WI38 (cell line): ENCODE measurements at regions not wholly inside any gene's neighbourhood (a gene's known extent, or its start where the extent isn't known, plus 50 kb on each side); places are given as distances from the start of the nearest gene placed in this dataset.

ENCODE experiments used
- H3K4me3 ChIP-seq: 2 replicates; pipeline ENCODE4 v1.5.1; 2011; ENCODE audit warnings: low read depth, mild to moderate bottlenecking, control low read depth, low read length
- TF ChIP-seq, protein P1 (sequence below): IDR thresholded peaks from 2 replicates; pipeline ENCODE4 v1.5.1; 2012; ENCODE audit warnings: low read depth, mild to moderate bottlenecking, control low read depth, low read length

DNA sequence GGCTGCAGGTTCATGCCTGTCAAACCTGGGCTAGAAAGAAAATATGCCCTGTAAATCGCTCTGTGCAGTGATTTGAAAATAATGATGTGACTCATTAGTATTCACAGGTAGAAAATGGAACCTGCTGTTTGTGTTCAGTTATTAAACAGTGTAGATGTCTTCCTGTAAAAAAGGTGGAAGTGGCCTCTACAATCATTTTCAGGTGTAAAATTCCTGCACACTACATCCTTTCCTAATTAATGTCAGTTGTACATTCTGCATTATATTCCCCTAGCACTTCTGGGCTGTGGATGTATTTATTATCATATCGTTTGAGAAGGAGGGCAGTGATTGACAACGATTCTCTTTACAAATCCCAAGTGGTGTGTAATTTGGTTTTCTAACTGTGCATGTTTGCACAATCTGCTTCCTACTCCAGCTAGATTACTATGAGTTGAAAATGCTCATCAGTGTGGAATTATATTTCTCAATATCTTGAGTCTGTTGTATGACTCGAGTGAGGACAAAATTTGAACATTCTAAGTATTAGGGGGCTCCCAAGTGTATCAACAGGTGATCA, 454.0 kb upstream of the DDI1 start:
- H3K4me3 ChIP-seq, result no peak overlapping the region
- TF ChIP-seq, protein P1, sequence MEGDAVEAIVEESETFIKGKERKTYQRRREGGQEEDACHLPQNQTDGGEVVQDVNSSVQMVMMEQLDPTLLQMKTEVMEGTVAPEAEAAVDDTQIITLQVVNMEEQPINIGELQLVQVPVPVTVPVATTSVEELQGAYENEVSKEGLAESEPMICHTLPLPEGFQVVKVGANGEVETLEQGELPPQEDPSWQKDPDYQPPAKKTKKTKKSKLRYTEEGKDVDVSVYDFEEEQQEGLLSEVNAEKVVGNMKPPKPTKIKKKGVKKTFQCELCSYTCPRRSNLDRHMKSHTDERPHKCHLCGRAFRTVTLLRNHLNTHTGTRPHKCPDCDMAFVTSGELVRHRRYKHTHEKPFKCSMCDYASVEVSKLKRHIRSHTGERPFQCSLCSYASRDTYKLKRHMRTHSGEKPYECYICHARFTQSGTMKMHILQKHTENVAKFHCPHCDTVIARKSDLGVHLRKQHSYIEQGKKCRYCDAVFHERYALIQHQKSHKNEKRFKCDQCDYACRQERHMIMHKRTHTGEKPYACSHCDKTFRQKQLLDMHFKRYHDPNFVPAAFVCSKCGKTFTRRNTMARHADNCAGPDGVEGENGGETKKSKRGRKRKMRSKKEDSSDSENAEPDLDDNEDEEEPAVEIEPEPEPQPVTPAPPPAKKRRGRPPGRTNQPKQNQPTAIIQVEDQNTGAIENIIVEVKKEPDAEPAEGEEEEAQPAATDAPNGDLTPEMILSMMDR, result no peak

DNA sequence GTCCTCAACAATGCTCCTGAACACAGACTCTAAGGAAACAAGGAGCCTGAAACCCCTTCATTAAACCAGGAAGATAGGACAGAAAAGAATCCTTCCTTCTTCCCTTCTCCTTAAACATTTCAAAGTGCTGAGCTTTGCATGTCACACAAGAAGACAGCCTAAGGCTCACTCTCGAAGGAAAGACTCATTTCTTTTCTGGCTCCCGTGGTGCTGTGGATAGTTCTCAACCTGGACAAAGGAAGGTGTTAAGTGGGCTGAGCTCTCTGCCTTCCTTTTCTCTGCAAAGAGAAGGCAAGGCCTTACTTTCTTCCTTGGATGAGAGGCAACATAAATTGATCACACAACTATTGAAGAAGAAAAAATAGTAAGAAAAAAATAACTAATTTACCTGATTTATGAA, 452.4 kb upstream of the DDI1 start:
- no peak overlapping the region for H3K4me3 ChIP-seq
- TF ChIP-seq, protein P1, result no peak

DNA sequence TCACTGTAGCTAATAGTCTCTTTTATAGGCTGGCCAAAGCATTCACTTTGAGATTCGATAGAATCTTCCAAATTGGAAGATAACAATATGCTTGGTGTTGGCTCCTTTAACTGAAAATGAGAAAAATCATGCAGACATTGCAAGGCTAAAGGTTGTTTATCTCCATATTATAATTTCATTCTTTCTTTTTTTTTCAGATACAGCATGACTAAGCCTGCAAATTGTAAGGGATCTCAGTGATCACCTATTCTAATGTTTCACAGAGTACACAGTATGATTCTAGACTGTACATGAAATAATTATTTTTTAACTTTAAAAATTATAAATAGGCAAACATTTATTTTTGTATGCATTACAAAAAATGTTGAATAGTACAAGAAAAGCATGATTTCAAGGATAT, 451.7 kb upstream of the DDI1 start:
- no peak overlapping the region for H3K4me3 ChIP-seq
- TF ChIP-seq, protein P1, result no peak

DNA sequence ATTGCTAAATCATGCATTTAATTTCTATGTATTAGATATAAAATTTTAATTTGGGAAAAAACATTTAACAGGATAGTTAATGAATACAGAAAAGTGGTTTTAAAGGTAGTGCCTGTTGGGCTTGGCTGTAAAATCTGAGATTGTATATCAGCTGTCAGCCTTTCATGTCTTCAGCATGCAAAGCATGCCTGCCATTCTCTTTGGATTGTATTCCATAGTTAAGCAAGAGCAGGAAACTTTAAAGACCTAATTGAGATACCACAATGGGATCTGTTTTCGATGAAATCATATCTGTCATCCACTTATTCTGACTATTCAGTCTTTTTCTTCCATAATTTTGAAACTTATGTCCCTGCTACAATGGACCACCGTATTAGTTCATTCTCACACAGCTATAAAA, 451.0 kb upstream of the DDI1 start:
- no peak overlapping the region for H3K4me3 ChIP-seq
- TF ChIP-seq, protein P1, result no peak

DNA sequence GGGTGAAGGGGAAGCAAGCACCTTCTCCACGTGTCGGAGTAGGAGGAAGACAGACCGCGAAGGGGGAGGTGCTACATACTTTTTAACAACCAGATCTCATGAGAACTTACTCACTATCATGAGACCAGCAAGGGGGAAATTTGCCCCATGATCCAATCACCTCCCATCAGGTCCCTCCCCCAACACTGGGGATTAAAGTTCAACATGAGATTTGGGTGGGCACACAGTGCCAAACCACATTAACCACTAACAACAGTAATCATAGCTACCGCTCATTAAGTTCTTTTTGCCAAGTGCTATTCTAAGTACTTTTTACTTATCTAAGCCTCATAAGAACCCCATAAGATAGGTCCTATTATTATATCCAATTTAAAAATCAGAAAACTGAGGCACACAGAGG, 450.5 kb upstream of the DDI1 start:
- TF ChIP-seq, protein P1, result no peak
- no peak overlapping the region for H3K4me3 ChIP-seq

DNA sequence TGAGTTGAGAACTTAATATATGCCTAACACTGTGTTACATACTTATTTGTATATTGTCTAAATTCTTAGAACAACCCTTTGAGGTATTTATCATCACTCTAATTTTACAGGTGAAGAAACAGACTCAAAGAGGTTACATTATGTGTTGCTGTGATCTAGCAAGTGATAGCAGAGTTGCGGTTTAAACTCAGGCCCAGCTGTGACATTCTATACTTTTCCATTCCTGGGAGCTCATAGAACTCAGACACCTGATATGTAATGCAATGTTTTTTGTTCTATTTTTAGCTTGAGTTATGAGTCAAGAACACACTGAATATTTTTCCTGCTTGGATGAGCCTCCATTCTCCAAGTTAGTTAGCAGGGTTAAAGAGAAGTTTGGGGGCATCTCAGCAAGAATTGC, 449.7 kb upstream of the DDI1 start:
- TF ChIP-seq, protein P1, result no peak
- H3K4me3 ChIP-seq, result no peak overlapping the region

DNA sequence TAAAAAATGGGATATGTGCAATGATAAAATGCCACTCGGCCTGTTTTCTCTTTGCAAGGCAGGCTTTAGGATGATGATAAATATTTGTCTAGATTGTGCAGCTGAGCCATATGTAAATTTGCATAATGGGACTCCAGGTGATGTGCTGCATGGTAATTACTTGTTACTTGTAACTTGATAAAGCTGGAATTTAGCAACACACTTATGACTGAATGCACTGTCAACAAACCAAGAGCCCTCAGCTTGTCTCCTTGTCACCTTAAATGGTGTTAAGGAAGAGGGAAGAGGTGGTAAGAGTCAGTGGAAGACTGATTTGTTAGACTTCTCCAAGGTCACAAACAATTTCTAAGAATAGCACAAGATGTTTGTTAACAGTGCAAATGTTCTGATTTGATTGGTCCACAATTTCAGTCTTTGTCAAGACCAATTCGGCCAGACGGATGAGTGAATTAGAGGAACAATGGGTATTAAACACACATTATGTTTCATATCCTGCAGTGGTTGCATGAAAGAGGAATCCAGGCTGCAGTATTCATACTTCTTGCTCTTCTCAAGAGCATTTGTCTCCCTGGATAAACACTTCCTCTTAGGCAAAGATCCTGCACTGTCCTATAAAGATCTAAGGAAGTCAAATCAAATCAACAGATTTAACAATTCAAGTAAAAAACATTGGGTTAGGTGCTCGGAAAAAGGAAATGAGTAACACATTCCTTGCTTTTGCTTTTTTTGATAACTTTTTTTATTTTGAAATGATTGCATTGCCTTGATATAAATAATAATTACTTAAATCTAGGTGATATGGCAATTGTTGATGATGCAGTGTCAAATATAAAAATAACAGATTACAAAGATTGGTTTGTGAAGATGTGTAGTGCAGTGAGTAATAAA, 448.3 kb upstream of the DDI1 start:
- no peak overlapping the region for H3K4me3 ChIP-seq
- TF ChIP-seq, protein P1, result no peak
